Stimulated activated CD4-positive, alpha-beta T cell treated with anti-CD3 and anti-CD28 coated beads, Interleukin-1b, Interleukin-23, amount 100 ng/mL, for 48 hours (primary cell): ENCODE measurements at regions not wholly inside any gene's neighbourhood (a gene's known extent, or its start where the extent isn't known, plus 50 kb on each side); places are given as distances from the start of the nearest gene placed in this dataset.
"Not testable (repeated sequence)": the region's sequence is repeated elsewhere in the genome, so short reads cannot be mapped to it uniquely, and the experiment has no call there.

ENCODE experiments used
- DNase-seq: peaks from one replicate; pipeline ENCODE4 v3.0.0-alpha.2; 2020

DNA sequence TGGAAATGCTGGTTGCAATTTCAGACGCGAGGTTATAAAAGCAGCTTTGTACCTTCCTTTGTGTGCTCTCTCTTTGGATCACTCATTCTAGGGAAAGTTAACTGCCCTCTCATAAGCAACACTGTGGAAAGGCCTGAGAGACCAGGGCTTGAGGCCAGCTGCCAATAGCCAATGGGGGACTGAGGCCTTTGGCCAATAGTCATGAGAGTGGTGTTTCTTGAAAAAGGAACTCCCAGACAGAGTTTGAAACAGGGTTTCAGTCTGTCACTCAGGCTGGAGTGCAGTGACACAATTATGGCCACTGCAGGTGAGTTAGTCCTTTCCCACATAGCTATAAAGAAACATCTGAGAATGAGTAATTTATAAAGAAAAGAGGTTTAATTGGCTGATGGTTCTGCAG is 524.7 kb upstream of the SMIM31 start:
- DNase-seq: no peak

DNA sequence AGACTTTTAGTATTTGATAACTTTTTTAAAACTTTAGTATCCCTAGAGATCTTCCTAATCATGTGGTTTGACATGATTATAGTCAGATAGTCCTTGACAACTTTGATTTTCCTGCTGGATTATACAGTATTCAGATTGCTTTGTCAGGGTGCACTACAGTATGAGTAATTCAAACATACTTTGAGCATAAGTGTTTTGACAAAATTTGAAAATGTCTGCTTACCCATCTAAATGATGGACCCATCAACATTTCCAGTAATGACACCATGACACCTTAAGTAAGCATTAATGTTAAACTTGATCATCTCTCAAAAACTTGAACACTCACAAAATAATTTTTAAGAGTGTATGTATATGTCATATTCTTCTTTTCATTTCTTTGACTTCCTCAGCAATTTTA is 514.5 kb upstream of the SMIM31 start:
- no peak for DNase-seq

DNA sequence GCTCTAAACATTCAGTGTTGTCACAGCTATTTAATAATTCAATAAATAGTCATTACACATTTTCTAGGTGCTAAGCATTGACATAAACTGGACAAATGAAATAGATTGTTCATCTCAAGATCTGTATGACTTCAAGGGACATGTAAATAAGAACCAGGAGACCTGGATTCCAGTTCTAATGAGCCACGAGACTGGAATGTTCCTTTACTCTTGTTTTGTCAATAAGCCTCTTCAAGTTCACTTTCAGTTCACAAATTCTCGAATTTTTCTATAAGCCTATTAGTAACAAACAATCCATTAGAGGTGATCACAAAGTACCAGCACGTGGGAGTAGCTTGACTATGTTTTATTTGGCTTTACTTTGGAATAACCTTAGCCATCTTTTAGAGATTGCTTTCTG is 514.0 kb upstream of the SMIM31 start:
- no peak for DNase-seq

DNA sequence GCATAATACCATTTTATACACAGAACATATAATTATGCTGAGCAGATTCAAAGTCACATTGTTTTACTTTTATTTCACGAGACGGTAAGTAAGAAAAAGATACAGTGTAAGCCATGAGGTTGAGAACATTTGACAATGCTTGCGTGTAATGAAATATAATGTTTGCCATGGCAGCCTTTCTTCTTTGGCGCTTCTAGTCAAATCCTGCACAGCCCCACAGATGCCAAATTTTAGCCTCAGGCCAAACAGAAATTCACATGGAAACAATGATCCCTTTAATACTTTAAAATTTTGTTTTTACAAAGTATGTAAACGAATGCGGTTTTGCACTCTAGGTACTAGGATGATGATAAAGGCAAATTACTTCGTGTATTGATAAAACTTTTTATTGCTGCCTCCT is 502.7 kb upstream of the SMIM31 start:
- no peak for DNase-seq

DNA sequence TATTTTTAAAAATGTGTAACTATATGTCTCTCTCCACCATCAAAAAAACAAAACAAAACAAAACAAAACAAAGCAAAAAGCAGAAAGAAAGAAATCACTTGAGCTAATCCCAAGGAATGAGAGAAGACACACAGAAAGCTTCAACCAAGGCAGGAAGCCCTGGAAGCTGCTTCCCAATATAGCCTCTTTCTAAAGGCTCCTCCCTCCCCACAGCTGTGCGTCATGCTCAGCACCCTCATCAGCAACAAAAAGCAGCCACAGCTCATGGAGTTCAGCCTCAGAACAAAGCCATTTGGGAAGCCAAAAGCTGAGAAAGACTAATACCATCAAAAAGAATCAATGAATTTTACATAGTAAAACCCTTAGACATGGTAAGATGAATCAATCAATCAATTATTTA is 501.6 kb upstream of the SMIM31 start:
- DNase-seq: no peak

DNA sequence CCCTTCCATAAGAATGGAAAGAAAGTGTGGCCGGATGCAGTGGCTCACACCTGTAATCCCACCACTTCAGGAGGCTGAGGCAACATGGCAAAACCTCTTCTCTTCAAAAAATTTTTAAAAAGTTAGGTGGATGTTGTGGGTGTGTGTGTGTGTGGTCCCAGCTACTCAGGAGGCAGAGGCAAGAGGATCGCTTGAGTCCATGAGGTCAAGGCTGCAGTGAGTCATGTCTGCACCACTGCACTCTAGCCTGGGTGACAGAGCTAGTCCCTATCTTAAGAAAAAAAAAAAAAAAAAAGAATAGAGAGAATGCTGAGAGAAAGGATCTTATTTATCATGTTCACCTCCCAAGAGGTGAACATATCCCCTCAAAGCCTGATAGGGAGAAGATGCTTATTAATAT is 492.1 kb upstream of the SMIM31 start:
- no peak for DNase-seq

DNA sequence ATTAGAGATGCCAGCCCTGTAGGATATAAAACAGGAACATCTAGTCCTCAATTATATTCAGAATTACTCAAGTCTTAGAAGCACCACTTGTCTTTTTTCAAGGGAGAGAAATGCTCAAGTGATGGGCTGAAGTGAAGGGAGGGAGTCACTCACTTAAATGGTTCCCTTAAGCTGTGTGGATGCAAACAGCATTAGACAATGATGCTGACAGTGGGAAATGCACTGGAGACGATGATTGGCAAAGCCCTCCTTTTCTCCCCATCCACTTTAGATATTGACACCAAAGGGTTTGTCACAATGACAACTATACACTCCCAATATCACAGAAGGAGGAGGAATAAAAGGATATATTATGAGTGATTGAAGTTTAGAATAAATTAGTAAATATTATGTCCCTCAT is 491.4 kb upstream of the SMIM31 start:
- DNase-seq: not testable (repeated sequence)

DNA sequence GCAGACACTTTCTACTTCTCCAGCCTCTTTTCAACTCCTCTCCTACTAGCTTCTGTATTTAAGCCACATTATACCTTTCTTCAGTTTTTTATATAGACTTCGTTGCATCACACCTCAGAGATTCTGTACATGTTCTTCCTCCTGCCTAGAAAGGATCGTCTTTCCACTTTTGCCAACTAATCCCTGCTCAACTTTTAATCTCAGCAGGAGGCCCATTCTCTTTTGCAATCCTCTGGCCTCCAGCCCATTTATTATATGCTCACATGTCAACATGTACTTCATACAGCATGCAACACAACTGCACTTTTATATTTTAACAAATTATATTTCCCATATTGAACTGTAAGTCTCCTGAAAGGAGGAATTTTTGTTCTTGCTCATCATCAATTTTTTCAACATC is 476.5 kb upstream of the SMIM31 start:
- not testable (repeated sequence) for DNase-seq

DNA sequence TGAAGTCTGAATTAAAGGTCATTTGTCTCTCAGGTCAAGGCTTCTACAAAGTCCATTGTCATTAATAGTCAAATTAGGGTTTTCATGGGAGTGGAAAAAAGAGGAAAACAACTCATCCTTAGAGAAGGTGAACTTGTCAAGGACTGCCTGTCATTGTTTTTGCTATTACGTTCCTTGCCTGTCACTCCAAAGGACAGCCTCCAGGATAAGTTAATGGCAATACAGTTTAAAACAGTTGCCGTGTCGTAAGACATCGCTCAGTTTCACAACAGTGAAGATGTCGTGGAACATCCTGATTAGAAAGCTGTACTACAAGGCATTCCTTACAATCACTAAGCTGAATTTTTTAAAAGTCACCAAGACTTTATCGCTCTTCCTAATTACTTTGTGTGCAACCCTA is 466.8 kb upstream of the SMIM31 start:
- DNase-seq: no peak

DNA sequence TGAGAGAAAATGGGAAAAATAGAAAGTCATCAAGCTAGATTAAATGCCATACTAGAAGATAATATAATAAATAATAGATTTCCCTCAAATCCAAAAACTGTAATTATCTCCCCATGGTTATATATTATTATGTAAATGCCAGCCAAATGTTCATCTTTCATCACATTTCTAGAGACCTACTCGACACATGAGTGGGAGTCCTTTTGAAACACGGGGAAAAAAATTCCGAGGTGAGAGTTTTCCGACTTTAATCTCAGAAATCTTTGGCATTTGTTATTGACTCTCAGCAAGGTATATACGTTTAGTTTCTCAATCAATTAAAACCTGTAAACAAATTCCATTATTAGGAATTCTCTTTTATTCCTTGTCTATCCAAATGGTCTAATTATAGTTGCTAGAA is 465.4 kb upstream of the SMIM31 start:
- DNase-seq: no peak

DNA sequence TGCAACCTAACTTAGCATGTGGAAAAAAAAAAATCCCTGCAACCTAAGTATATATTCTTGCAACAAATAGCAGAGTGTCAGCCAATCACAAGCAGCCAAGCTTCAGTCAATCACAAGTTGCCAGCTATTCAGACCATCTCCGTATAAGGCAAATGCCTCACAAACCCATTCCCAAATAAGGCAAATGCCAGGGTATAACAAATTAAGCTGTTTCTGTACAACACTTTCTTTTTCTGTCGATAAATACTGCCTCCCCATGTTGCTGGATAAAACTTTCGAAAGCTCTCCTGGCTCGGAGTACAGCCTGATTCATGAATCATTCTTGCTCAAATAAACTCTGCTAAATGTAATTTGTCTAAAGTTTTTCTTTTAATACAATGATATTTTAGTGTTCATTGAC is 460.7 kb upstream of the SMIM31 start:
- DNase-seq: no peak

DNA sequence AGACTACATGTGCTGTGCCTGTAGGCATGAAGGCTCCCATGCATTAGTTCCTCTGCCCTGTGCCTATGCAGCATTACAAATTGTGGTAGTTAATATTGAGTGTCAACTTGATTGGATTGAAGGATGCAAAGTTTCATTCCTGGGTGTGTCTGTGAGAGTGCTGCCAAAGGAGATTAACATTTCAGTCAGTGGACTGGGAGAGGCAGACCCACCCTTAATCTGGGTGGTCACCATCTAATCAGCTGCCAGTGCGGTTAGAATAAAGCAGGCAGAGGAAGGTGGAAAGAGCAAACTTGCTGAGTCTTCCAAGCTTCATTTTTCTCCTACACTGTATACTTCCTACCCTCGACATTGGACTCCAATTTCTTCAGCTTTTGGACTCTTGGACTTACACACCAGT is 460.2 kb upstream of the SMIM31 start:
- no peak for DNase-seq

DNA sequence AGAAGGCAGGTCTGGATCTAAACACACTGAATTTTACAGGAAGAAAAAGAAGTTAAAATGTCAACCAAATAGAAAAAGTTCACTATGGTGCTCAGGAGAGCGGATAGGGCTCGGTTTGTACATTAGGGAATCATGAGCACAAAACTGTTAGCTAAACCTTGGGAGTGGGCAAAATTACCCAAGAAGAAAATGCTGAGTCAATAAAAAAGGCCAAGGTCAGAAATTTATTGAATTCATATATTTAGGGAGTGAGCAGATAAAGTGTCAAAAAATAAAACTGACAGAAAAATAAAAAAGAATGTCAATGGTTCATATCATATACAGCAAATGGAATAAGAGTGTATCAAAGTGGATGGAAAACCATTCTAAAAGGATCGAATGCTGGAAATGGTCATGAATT is 452.5 kb upstream of the SMIM31 start:
- DNase-seq: no peak

DNA sequence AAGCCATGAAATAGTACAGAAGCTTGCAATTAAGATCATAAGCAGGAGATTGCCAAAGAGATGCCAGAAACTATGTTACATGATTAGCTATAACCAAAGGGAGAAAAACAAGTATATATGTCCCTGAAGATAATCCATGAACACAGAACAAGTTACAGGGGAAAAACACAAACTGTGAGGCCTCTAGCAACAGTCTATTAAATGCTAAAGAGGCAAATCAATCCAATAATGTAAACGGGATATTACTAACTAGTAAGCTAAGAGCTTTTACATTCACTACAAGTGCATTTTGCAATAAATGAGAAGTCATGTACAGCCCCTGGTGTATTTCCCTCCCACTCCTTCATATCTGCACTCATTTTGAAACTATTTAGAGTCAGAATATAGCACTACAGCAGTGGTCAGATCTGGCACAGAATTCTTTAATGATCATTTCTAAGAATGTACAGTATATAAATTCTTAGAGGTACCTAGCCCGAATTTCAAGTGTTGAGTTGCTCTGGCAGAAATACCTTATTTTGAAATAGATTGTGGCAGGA is 449.8 kb upstream of the SMIM31 start:
- DNase-seq: no peak

DNA sequence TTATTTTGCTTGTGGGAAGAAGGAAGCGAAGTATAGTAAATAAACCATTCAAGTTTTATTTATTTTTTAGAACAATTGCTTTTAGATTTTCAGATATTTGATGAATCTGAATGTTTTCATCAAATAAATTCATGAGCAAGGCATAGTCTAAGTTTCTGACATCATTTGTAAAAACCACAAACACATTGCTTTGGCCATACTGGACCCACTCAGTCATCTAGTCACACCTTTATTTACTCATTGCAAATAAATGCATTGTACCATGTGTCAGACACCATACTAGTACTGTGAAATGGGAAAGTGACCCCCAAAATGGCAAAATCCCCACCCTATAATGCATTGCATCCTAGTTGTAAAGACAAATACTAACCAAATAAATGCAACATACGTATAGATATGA is 449.1 kb upstream of the SMIM31 start:
- no peak for DNase-seq

DNA sequence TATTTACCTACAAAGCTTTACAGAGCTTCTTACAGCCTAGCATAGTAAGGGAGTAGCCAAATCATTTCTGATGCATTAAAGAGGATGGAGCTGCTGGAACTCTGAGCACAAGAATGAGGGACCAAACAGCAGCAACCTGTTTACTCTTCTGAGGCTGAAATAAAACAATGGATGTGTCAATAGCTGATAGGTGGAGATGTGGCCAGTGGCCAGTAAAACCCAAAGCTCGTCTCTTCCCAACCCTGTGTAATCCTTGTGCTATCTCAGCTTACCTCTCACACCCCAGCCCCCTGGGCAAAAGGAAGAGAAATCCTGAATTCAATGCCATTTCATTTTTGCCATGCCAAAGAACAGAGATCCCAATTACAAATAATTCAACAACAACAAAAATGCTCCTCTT is 446.7 kb upstream of the SMIM31 start:
- no peak for DNase-seq

DNA sequence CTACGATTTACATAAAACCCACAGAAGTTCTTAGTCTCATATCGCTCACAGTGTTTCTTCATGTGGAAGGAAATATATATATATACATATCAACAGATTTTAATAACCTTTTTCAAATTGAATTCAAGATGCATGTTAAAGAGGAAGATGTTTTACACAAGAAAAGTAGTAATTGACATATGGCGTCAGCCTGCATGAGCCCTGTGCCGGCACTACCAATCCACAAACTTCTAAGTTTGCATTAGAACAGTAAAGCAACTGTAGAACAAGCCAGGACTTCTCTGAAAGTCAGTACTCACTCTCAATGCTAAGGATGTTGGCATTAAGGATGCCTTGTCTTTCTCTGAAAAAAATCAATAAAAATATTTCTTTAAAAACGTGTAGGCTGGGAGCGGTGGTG is 441.3 kb upstream of the SMIM31 start:
- DNase-seq: no peak

DNA sequence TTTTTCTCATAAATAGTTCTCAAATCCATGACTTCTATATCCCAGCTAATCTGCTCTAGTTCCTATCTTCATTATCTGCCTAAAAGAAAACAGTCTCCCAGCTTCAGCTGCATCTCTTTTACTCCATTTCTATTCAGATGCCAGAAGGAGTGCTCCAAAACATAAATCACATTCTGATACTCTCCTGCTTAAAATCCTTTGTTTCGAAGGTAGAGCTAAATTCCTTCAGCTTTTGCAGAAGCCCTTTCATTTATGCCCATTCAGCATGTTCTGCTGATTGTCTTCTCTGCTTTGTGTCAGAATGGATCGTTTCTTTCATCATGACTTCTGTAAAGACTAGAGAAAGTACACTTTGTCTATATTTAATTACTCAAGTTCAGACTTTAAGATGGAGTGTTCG is 440.1 kb upstream of the SMIM31 start:
- DNase-seq: no peak

DNA sequence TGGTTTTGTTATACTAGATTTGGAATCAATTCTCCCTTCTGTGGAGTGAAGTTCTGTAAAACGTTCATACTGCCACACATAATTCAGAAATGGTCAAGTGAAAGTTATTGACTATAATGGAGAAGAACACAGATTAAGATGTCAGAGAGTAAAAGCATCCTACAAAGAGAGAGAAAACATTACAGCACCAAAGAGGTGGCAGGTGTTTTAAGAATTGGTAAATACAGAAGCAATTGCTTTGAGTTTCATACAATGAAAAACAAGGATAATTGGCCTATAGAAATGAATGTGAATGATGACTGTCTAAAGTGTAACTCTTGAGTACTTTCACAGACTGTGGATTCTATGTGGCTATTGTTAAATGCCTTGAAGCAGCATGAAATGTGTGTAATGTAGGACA is 435.6 kb upstream of the SMIM31 start:
- DNase-seq: no peak

DNA sequence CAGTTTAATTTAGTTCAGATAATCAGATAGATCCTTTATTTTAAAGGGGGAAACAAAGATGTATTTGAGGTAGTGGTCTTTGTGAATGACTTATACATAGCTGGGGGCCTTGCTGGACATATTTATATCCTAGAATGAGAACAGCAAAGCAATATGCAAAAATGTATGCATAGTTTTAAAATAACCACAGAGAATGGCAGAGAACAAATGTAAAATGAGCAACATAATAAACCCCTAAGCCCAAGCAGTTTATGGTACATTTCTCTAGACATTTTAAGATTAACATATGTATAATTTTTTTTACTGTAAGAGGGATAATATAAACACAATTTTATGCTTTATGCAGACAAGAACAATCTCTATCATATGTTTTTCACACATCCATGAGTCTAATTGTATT is 434.2 kb upstream of the SMIM31 start:
- no peak for DNase-seq

DNA sequence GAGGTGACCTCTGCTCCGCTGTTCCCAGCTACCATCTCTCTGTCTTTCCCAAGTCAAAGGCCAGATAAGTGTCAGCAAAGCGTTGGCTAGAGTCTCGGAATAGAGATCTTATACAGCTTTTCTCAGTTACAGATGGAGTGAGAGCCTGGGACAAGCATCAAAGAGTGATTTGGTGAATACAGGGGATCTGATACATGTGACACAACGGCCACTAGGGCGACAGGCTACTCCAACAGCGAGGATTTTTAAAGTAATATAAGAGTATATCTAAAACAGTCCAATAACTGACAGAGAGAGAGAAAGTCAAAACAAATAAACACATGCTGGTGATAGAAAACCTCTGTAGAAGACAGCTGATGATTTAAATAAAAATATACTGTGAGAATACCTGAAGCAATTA is 433.1 kb upstream of the SMIM31 start:
- no peak for DNase-seq

DNA sequence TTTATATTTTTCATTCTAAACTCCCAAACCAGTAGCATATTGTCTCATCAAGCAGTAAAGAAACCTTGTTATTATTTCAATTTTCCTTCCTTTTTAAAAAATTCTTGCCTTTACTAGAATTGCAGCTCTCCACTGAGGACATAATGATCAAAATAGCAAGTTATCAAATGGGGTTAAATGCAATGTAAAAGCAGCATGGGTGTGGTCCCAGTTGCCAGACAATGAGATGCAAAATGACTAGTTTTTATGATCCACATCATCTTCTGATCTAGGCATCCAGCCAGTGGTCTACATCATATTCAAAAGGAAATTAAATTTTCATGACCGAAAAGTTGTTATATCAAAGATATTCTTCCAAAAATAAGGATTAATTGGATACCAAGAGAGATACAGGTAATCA is 427.9 kb upstream of the SMIM31 start:
- no peak for DNase-seq

DNA sequence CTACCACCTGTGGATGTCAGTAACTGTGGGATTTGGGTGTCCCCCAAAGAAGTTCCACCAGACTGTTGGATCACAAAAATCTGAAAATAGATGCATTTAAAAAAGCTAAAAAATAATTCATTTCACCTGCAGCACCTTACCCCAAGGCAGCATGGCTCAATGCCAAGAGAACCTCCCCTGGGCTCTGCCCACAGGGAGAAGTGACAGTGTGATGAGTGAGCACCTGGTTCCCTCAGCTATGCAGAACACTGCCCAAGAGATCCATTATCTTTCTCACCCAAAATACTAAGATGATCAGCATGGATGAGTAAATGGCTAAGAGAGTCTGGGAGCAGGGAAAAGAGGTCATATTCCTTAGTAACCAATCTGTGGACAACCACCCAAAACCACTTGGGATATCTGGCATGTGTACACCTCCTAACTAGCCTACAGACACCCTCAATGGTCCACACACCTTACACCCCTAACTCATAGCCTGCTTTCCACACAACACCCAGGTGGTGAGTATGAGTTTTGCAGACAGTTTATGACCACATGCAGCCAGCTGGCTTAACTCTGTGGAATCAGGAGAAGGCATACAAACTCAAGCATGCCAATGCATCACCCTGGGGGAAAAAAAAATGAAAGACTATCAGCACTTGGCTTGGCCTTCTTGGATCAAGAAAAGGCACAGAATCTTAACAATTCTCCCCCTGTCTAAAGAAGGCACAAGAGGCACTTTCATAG is 416.5 kb upstream of the SMIM31 start:
- DNase-seq: no peak

DNA sequence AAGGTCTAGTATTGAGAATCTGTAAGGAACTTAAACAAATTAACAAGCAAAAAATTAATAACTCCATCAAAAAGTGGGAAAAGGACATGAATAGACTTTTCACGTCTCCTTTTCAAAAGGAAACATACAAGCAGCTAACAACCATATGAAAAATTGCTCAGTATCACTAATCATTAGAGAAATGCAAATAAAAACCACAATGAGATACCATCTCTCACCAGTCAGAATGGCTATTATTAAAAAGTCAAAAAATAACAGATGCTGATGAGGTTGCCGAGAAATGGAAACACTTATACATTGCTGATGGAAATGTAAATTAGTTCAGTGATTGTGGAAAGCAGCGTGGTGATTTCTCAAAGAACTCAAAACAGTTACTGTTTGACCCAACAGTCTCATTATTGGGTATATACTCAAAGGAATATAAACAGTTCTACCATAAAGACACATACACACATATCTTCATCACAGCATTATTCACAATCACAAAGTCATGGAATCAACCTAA is 410.4 kb upstream of the SMIM31 start:
- DNase-seq: no peak

DNA sequence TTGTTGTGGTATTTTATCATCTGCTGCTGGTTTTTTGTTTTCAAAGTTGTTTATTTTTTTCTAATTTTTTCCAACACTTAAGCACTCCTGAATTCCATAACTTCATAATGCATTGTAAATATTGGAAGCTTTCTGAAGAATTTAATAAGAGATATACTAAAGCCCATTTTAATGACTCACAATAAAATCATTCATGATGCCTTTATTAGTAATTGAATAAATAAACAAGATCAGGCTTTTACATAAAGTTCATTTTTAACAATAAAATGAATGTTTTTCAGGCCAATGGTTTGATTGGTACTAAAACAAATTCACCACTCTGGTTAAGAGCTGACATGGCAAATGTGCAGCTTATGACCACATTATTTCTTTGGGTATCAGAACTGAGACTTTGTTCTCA is 408.2 kb upstream of the SMIM31 start:
- no peak for DNase-seq
